ENCODE measurements at regions not wholly inside any gene's neighbourhood (a gene's known extent, or its start where the extent isn't known, plus 50 kb on each side); places are given as distances from the start of the nearest gene placed in this dataset.

DNA sequence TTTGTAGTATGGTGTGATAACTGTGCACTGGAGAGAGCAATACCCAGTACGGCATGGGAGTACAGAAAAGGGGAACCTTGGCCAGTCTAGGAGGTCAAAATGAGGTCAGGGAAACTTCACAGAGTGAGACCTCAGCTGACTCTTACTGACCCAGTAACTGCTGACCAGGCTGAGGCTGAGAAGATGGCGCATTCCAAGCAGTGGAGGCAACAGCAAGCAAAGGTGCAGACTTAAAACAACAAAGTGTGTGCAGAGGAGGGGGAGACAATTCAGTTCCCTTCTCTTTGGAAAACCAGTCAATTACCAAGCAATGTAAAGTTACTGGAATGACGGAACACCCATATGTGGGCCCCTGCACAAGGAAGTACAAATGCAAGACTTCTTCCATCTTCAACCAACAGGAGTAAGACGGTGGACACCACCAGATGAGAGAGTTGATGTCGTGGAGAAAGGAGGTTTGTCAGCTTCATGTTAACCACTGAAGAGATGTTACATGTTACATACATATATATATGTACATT, 54.6 kb upstream of the PRDX6 start:
- peak; percentile 29 for DNase-seq (ENCODE audit: low spot score)

- no peak for DNase-seq (ENCODE audit: low spot score)
These were observed 53.8 kb upstream of the PRDX6 start for GRCh38 chr1:173423291-173423690.

- no peak for DNase-seq (ENCODE audit: low spot score)
These were observed 53.0 kb upstream of the PRDX6 start for GRCh38 chr1:173424143-173424542.

GRCh38 chr1:173424782-173425407, 52.2 kb upstream of the PRDX6 start:
- no peak for DNase-seq (ENCODE audit: low spot score)

DNA sequence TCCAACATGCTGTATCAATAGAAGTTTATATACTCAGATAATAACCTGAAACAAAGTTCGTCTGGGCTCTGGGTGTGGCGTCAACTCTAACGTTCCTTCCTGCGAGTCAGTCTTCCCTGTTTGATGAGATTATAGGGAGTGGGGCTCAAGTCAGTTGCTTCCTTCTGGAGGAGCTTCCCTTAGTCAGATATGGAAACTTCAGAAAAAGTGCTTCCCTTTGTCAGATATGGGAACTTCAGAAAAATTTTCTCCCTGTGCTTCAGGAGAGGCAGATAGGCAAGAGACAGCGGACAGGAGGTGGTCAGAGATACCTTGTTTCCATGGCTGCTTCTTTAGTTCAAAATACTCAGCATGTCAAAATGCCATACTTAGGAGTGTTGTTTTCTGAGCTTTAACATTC, 51.1 kb upstream of the PRDX6 start:
- no peak for DNase-seq (ENCODE audit: low spot score)

DNA sequence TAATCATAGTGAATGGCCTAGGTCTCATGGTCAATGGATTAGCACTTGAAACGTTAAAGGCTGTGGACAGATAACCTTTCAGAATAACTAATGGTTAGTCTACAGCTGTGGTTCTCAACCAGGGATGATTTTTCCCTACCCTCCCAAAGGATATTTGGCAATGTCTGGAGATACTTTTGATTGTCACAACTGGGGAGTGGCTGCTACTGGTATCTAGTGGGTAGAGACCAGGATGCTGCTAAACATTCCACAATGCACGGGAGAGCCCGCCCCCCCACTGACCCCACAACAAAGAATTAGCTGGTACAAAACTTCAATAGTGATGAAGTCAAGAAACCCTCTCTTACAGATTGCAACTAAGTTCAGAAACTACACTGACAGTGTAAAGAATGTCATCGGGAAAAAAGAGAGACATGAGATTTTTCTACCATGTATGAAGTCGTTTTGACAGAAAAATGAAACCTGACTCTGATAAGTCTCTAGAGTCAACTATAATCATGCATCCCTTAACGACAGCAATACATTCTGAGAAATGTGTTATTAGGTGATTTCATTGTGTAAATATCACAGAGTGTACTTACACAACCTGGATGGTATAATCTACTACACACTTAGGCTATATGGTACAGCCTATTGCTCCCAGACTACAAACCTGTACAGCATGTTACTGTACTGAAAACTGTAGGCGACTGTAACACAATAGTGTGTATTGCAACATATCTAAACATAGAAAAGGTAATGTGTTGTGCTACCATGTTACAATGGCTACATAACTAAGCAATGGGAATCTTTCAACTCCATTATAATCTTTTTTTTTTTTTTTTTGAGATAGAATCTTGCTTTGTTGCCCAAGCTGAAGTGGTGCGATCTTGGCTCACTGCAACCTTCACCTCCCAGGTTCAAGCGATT, 49.7 kb upstream of the PRDX6 start:
- no peak for DNase-seq (ENCODE audit: low spot score)

Measured in mucosa of gallbladder (tissue), 1 donor.